DMS 273 (cell line): ENCODE measurements at regions not wholly inside any gene's neighbourhood (a gene's known extent, or its start where the extent isn't known, plus 50 kb on each side); places are given as distances from the start of the nearest gene placed in this dataset.
"Not testable (repeated sequence)": the region's sequence is repeated elsewhere in the genome, so short reads cannot be mapped to it uniquely, and the experiment has no call there.

Experiments used
- DNase-seq: peaks from one replicate; lab custom pipeline; 2025; ENCODE audit not compliant: unreplicated experiment; lab: John Stamatoyannopoulos, UW

GRCh38 chr11:49442669-49443068 lies 234.3 kb upstream of the FOLH1 start:
- DNase-seq: no peak

DNA sequence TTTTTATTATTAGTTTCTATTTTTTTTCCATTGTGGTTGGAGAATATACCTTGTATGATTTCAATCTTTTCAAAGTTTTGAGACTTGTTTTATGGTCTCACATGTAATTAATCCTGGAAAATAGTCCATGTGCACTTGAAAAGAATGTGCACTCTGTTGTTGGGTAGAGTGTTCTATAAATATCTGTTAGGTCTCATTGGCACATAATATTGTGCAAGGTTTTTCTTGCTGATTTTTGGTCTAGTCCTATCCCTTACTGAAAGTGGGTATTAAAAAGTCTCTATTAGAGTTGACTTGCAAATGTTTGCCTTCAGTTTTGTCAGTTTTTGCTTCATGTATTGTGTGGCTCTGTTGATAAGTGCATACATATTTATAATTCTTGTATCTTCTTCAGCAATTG lies 231.5 kb upstream of the FOLH1 start:
- DNase-seq: not testable (repeated sequence)

GRCh38 chr11:49434308-49434707 lies 225.9 kb upstream of the FOLH1 start:
- DNase-seq: not testable (repeated sequence)

GRCh38 chr11:49432242-49432848 lies 223.9 kb upstream of the FOLH1 start:
- DNase-seq: no peak

GRCh38 chr11:49424136-49424535 lies 215.7 kb upstream of the FOLH1 start:
- no peak for DNase-seq

- DNase-seq: not testable (repeated sequence)
Observed at GRCh38 chr11:49418877-49419276, 210.5 kb upstream of the FOLH1 start.

DNA sequence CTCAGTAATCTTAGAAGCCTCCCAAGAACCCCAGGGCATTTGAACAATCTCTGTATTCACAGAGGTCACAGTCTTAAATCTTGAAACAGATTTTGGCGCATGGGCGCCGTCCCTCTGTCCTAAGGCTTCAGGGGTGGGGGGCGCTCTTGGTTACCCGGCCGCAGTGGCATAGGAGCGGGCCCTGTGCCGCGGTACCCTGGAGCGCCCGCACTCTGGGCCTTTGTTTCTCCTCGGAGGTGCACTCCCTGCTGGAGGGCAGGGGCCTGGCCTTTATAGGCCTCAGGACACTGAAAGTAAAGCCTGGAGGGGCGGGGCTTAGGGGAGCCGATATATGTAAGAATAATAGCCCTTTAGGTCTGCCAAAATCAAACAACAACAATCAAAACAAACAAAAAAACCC lies 197.3 kb upstream of the FOLH1 start:
- DNase-seq: no peak

DNA sequence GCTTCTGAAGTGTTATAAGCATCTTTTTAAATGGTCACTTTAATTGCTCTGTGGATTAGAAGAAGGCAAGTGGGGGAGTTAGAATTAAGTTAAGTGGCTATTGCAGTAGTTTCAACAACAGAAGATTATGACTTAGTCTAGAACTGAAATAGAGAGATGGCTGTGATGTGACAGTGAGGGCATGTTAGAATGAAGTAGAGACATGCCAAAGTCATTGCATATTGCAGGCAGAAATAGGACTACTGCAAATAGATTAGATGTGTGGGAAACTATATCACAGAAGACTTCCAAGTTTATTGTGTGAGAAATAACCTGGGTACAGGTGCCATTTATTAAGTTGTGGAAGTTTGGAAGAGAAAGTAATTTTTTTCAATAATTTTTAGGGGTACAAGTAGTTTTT lies 187.4 kb upstream of the FOLH1 start:
- DNase-seq: not testable (repeated sequence)

- DNase-seq: not testable (repeated sequence)
Observed at GRCh38 chr11:49390362-49390761, 182.0 kb upstream of the FOLH1 start.

DNA sequence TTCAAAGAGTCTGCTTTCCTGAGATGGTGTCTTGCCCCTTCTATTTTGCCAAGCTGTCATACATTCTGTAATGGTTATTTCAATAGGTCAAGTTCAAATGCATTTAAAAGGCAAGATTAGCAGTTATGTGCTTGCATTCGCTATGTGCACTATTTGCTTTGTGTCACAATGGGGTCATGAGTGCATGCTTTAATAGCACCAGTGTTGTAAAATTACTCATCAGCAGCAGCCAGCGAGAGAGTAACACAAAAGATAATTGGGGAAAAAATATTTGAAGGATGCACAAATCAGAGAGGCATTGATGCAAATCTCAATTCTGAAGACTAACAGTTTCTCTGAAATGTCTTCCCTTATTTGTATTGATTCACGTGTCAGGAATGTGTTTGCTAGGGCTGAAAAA lies 180.7 kb upstream of the FOLH1 start:
- DNase-seq: not testable (repeated sequence)

- not testable (repeated sequence) for DNase-seq
Observed at GRCh38 chr11:49384371-49384770, 176.0 kb upstream of the FOLH1 start.

DNA sequence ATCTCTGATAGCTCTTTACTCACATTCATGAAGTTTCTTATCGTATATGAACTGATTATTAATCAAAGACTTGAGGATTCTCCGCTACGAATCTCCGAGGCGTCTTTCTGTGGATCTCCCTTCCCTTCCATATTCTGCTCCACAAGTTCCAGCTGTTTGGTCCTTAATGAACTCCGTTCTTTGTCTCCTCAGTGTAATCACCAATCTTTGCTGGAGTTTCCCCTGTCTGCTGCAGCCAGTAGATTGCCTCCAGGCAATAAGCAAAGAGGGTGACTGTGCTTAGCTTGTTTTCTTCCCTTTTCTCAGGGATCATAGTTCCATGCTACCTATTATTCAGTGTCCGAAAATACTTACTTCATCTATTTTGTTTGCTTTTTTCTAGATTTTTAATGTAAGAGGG lies 169.6 kb upstream of the FOLH1 start:
- no peak for DNase-seq

DNA sequence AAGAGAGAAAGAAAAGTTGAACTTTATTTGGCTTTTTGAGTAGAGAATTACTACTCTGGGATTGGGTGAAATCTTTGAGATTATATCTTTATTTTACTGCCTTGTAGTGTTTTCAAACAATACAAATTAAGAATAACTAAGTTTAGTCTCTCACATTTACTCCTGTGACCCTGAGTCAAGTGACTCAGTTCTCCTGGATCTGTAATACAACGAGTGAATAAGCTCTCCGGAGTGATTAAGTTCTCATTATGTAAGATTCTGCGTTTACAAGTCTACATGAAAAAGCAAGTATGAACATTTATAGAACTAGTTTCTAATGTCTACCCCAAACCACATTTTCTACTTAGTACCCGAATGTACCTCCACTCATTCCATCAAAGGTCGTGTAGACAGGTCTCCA lies 165.5 kb upstream of the FOLH1 start:
- DNase-seq: not testable (repeated sequence)

GRCh38 chr11:49373385-49373784 lies 165.0 kb upstream of the FOLH1 start:
- not testable (repeated sequence) for DNase-seq

DNA sequence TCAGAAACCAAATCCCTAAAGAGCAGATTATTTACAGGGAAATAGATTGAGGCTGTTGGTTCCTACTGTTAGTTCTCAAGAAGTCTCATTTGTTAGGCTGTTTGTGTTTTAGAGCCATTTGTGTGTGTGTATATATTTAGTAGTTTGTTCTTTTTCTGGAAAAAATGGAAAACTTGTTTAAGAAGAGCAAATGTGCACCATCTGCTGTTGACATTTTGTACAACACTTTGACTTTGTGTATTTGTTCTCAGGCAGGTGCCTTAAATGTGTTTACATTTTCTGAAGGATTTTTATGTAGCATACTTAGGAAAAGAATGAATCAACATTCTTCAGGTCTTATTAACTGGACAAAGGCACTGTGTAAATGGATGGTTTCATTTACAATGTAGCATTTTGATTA lies 163.7 kb upstream of the FOLH1 start:
- not testable (repeated sequence) for DNase-seq

GRCh38 chr11:49368556-49368955 lies 160.2 kb upstream of the FOLH1 start:
- not testable (repeated sequence) for DNase-seq

GRCh38 chr11:49365375-49365774 lies 157.0 kb upstream of the FOLH1 start:
- DNase-seq: not testable (repeated sequence)

DNA sequence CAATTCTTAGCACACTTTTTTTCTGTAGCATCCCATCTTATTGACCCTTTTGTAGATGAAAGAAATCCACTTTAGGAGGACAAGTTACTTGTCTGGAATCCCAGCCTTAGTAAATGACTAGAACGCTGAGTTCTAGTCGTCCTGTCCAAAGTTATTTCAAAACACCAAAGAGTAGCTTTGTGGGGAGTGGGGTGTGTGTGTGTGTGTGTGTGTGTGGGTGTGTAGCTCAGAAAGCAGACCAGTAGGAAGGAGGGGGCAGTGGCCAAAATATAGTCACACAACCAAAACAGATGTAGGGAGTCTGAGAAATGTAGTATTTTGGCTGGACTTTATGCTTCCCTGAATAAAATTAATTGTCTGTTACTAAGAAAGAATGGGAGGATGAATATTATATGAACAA lies 154.6 kb upstream of the FOLH1 start:
- not testable (repeated sequence) for DNase-seq

GRCh38 chr11:49354536-49354935 lies 146.1 kb upstream of the FOLH1 start:
- DNase-seq: not testable (repeated sequence)

GRCh38 chr11:49352868-49353267 lies 144.5 kb upstream of the FOLH1 start:
- DNase-seq: not testable (repeated sequence)

DNA sequence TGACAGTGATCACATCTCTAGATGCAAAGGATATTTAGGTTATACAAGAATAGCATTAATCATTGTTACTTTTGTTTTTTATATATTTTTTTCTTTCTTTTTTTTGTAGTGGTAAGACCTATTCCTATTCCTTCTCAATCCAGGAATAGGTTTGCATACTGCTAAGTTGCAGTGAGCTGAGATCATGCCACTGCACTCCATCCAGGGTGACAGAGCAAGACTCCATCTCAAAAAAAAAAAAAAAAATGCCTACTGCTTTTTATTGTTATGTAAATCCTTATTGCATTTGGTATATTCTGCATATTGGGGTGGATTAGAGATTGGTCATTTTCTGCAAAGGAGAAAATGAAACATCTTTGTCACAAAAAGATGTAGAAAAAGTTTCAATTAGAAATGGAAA lies 138.2 kb upstream of the FOLH1 start:
- DNase-seq: not testable (repeated sequence)

DNA sequence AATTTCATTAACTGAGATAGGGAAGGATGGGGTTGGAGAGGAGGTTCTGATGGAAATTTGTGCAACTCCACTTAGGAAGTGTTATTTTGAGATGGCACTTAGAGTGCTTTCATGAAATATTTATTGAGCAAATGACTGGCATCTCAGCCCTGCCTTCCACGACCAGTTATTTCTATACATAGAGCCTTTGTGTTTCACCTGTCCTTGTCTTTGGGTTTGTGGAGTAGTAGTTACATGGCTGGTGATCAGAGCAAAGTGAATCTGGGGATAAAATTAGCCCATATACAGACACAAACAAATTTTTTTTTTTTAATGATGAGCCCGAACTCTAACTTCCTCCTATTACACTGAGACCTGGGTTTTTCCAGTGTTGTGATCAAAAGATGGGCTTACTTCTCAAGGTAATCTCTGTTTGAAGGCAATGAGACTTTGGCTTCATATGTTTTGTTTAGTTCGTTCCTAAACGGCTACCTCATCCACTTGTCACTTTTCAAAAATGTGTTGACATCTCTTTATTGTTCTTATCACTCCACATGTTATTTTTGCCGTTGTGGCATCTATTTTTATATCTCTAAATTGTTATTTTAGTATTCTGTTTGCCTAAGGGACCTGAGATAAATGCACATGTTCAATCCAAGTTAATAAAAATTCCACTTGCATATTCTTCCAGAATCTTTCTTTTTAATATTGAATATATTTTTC lies 120.2 kb upstream of the FOLH1 start:
- not testable (repeated sequence) for DNase-seq

DNA sequence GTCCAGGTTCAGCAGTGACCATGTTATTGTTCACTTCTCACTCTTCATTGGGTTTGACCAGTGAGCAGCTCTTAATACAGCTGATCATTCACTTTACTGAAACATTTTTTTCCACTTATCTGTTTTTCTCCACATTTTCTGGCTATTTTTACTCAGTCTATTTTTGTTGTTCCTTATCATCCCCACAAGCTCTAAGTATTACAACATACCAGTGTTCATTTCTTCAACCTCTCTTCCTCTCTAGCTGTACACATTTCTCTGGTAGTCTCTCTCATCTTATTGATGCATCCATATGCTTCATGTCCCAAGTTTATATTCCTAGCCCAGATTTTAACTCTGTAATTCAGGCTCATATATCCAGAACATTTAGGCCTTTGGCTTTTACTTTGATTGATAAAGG lies 119.4 kb upstream of the FOLH1 start:
- not testable (repeated sequence) for DNase-seq
